ENCODE measurements at regions not wholly inside any gene's neighbourhood (a gene's known extent, or its start where the extent isn't known, plus 50 kb on each side); places are given as distances from the start of the nearest gene placed in this dataset.
A peak's percentile ranks its signal among the peaks of the same experiment; 100 is the strongest.

DNA sequence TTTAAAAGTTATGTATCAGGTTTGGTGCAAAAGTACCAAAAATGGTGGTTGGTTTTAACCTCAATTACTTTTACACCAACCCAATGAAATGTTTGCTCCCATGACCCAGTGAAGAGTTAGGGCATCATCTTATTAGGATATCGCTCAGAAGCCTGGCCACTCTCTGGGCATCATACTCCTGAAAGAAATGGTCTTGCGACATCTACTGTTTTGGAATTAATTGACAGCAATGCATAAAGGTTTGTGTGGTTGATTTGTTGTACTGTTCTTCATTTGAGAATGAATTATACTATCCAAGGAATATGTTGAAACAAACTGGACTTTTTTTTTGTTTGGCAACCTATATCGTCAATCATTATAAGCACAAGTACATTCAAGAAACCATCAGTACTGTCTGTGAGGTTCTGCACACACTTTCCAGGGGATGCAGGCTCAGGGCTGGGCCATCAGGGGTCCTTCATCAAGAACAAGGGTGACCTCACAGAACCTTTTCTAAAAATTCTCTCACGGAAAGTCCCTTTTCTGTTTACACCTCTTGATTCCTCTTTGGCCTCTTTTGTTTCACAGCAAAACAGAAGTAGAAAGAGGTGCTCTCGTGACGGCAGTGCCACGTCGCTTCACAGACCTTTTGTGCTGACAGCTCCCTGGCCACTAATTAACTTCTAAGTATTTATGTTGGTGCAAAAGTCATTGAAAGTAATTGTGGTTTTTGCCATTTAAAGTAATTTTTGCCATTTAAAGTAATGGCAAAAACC is 117.2 kb upstream of the KLF6 start:
- H3K9ac ChIP-seq (ENCODE audit: low read depth in 1 of 2, low read length in 2 of 2): no peak overlapping the region
- H3K27ac ChIP-seq (ENCODE audit: low read depth in 1 of 2, low read length in 2 of 2): no peak overlapping the region
- H3K9me3 ChIP-seq (ENCODE audit: control insufficient read depth in 4 of 4, low read length in 3 of 4): no peaks in the 10 kb centered on the region
- H3K4me1 ChIP-seq (ENCODE audit: control insufficient read depth in 4 of 4, insufficient read depth in 4 of 4, low read length in 3 of 4): no peaks in the 10 kb centered on the region
- no peaks in the 10 kb centered on the region for H3K36me3 ChIP-seq (ENCODE audit: control insufficient read depth in 4 of 4, insufficient read depth in 3 of 4, low read depth in 1 of 4, low read length in 3 of 4)
- TF ChIP-seq RAD21 (IDR thresholded peaks at IDR 0.05) (peak; percentile 46 to 47), FOXA1 (IDR thresholded peaks at IDR 0.05) (no peak), YY1 (IDR thresholded peaks at IDR 0.05) (no peak), GABPA (IDR thresholded peaks at IDR 0.05 in 1 of 2, conservative IDR thresholded peaks at IDR 0.05 in 1 of 2) (no peak)
- TF ChIP-seq, protein P1, sequence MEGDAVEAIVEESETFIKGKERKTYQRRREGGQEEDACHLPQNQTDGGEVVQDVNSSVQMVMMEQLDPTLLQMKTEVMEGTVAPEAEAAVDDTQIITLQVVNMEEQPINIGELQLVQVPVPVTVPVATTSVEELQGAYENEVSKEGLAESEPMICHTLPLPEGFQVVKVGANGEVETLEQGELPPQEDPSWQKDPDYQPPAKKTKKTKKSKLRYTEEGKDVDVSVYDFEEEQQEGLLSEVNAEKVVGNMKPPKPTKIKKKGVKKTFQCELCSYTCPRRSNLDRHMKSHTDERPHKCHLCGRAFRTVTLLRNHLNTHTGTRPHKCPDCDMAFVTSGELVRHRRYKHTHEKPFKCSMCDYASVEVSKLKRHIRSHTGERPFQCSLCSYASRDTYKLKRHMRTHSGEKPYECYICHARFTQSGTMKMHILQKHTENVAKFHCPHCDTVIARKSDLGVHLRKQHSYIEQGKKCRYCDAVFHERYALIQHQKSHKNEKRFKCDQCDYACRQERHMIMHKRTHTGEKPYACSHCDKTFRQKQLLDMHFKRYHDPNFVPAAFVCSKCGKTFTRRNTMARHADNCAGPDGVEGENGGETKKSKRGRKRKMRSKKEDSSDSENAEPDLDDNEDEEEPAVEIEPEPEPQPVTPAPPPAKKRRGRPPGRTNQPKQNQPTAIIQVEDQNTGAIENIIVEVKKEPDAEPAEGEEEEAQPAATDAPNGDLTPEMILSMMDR (IDR thresholded peaks at IDR 0.05; ENCODE audit: low read depth, low read length, missing input control): peak; percentile 9
- WGBS: 59% methylated on average over 8 of the region's 8 CpGs
- H3K4me3 ChIP-seq (ENCODE audit: low read depth in 1 of 3, low read length in 3 of 3): no peak overlapping the region
- H3K27me3 ChIP-seq (ENCODE audit: control insufficient read depth in 4 of 4, insufficient read depth in 4 of 4, low read length in 3 of 4): no peaks in the 10 kb centered on the region
- DNase-seq (ENCODE audit: low spot score): no peak

GRCh38 chr10:3901370-3901769 is 116.4 kb upstream of the KLF6 start:
- Histone ChIP-seq H3K9ac (ENCODE audit: low read depth in 1 of 2, low read length in 2 of 2) (no peak overlapping the region), H3K27me3 (ENCODE audit: control insufficient read depth in 4 of 4, insufficient read depth in 4 of 4, low read length in 3 of 4) (no peaks in the 10 kb centered on the region), H3K27ac (ENCODE audit: low read depth in 1 of 2, low read length in 2 of 2) (no peak overlapping the region), H3K4me3 (ENCODE audit: low read depth in 1 of 3, low read length in 3 of 3) (no peak overlapping the region), H3K36me3 (ENCODE audit: control insufficient read depth in 4 of 4, insufficient read depth in 3 of 4, low read depth in 1 of 4, low read length in 3 of 4) (no peaks in the 10 kb centered on the region), H3K4me1 (ENCODE audit: control insufficient read depth in 4 of 4, insufficient read depth in 4 of 4, low read length in 3 of 4) (no peaks in the 10 kb centered on the region), H3K9me3 (ENCODE audit: control insufficient read depth in 4 of 4, low read length in 3 of 4) (no peaks in the 10 kb centered on the region)
- 87% methylated on average over 2 of the region's 2 CpGs for WGBS
- TF ChIP-seq HNF4G (IDR thresholded peaks at IDR 0.05) (no peak), FOXA2 (IDR thresholded peaks at IDR 0.05) (no peak), RAD21 (IDR thresholded peaks at IDR 0.05) (no peak), SP1 (IDR thresholded peaks at IDR 0.05) (no peak), FOXA1 (IDR thresholded peaks at IDR 0.05) (no peak), RXRA (IDR thresholded peaks at IDR 0.05) (no peak), GABPA (IDR thresholded peaks at IDR 0.05 in 1 of 2, conservative IDR thresholded peaks at IDR 0.05 in 1 of 2) (no peak), JUND (IDR thresholded peaks at IDR 0.05) (no peak), MAX (IDR thresholded peaks at IDR 0.05) (no peak)
- TF ChIP-seq, protein P2, sequence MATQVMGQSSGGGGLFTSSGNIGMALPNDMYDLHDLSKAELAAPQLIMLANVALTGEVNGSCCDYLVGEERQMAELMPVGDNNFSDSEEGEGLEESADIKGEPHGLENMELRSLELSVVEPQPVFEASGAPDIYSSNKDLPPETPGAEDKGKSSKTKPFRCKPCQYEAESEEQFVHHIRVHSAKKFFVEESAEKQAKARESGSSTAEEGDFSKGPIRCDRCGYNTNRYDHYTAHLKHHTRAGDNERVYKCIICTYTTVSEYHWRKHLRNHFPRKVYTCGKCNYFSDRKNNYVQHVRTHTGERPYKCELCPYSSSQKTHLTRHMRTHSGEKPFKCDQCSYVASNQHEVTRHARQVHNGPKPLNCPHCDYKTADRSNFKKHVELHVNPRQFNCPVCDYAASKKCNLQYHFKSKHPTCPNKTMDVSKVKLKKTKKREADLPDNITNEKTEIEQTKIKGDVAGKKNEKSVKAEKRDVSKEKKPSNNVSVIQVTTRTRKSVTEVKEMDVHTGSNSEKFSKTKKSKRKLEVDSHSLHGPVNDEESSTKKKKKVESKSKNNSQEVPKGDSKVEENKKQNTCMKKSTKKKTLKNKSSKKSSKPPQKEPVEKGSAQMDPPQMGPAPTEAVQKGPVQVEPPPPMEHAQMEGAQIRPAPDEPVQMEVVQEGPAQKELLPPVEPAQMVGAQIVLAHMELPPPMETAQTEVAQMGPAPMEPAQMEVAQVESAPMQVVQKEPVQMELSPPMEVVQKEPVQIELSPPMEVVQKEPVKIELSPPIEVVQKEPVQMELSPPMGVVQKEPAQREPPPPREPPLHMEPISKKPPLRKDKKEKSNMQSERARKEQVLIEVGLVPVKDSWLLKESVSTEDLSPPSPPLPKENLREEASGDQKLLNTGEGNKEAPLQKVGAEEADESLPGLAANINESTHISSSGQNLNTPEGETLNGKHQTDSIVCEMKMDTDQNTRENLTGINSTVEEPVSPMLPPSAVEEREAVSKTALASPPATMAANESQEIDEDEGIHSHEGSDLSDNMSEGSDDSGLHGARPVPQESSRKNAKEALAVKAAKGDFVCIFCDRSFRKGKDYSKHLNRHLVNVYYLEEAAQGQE (IDR thresholded peaks at IDR 0.05): no peak
- TF ChIP-seq, protein P1 (IDR thresholded peaks at IDR 0.05; ENCODE audit: low read depth, low read length, missing input control): no peak
- DNase-seq (ENCODE audit: low spot score): no peak

All from liver (tissue), 8 donors.